GM13976 (cell line): ENCODE measurements at regions not wholly inside any gene's neighbourhood (a gene's known extent, or its start where the extent isn't known, plus 50 kb on each side); places are given as distances from the start of the nearest gene placed in this dataset.
"Not testable (repeated sequence)": the region's sequence is repeated elsewhere in the genome, so short reads cannot be mapped to it uniquely, and the experiment has no call there.

Experiments used
- DNase-seq: peaks from one replicate; pipeline ENCODE4 v3.0.0; 2012; ENCODE audit warnings: low spot score
- in situ Hi-C: fragments of 300-500 bp; cut with MboI; formaldehyde crosslinking; loops from one replicate; pipeline ENCODE4 v1.12.0; 2022; ENCODE audit warnings: low sequenced_read_pairs, mixed read lengths, inconsistent platforms; ENCODE audit not compliant: unreplicated experiment
- TF ChIP-seq, protein P1 (sequence below): IDR thresholded peaks from 2 replicates; pipeline ENCODE4 v1.5.1; 2012; ENCODE audit warnings: borderline replicate concordance, mild to moderate bottlenecking; ENCODE audit not compliant: insufficient read depth; ENCODE audit errors: extremely low read depth, missing control alignments, control extremely low read depth

DNA sequence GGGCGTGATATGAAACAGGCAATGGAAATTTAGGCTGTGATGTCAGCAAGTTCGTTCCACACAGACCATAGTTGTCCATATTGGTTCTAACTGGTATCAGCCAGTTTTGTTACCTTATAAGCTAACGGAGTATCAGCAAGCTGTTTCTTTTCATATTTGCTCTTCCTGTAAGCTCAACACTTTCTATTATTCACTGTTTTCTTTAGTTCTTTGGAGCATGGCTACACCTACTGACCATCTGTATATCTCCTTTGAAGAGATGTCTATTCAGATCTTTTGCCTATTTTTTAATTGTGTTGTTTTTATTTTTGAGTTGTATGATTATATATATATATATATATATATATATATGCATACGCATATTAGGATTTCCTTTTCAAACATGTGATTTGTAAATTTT is 1057.2 kb upstream of the CDH10 start:
- no peak for DNase-seq
- in situ Hi-C loops, result no loop called here
- TF ChIP-seq, protein P1, sequence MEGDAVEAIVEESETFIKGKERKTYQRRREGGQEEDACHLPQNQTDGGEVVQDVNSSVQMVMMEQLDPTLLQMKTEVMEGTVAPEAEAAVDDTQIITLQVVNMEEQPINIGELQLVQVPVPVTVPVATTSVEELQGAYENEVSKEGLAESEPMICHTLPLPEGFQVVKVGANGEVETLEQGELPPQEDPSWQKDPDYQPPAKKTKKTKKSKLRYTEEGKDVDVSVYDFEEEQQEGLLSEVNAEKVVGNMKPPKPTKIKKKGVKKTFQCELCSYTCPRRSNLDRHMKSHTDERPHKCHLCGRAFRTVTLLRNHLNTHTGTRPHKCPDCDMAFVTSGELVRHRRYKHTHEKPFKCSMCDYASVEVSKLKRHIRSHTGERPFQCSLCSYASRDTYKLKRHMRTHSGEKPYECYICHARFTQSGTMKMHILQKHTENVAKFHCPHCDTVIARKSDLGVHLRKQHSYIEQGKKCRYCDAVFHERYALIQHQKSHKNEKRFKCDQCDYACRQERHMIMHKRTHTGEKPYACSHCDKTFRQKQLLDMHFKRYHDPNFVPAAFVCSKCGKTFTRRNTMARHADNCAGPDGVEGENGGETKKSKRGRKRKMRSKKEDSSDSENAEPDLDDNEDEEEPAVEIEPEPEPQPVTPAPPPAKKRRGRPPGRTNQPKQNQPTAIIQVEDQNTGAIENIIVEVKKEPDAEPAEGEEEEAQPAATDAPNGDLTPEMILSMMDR, result no peak

DNA sequence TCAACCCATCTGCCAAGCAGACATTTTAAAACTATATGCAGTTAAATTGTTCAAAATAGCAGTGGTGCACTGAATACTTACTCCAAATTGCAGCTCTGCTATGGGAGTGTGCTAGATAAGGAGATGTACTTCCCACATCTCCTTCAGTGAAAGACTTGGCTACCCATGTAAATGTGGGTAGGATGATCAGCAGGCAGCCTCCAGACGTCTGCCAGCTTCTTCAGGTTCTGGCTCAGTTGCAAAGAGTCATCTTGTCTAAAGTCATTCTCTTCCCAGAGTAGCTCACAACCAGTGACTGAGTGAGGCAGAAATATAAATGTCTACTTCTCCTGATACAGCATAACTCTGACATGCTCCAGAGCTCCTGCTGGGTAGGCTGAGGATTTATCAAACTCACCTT is 1050.0 kb upstream of the CDH10 start:
- TF ChIP-seq, protein P1, result no peak
- DNase-seq, result no peak
- in situ Hi-C loops, result no loop called here

GRCh38 chr5:25688156-25688555 is 1043.4 kb upstream of the CDH10 start:
- in situ Hi-C loops, result no loop called here
- TF ChIP-seq, protein P1, result no peak
- DNase-seq, result no peak

DNA sequence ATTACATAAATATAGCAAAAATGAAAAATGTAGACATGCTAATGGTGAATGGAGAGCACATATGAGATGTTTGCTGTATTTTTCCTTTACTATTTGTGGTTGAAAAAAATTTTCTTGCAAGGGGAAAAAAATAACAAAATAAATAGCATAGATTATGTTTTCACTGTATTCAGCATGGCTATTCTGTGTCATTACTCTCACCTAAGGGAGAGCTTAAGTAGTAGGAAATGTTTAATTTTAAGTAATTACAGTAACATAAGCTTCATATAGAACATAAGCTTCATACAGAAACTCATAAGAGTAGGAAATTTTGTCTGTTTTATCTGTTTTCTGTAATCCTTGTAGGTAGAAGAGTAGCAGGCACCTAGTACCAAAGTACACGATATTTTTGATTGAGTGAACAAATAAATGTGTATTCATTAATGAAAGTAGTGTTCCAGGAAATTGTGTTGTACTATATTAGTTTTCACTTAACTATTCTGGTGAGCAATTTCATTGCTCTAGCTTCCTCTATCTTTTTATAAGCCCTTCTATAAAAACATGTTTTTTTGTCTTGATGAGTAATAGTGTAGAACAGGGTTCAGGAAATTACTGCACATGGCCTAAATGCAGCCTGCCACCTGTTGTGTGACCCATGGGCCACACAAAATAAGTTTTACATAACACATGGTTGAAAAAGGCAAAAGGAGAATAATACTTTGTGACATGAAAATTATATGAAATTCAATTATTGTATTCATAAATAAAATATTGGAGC is 1025.0 kb upstream of the CDH10 start:
- DNase-seq, result no peak
- in situ Hi-C loops, result no loop called here
- TF ChIP-seq, protein P1, result no peak

DNA sequence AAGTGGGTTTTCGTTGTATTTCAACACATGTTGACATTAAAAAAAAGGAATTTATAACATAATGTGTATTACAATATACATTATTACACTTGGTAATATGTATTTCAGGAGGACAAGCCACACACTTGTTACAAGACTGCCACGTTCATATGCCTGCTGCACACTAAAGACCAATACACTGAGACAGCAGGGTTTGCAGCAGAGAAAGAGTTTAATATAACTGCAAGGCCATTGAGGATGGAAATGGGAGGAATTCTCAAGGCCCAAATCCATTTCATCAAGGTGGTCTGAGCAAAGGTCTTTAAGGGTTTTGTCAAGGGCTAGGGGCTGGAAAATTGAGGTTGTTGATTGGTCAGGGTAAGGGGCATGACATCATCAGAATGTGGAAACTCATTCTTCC is 1017.8 kb upstream of the CDH10 start:
- TF ChIP-seq, protein P1, result no peak
- DNase-seq, result no peak
- in situ Hi-C loops, result no loop called here

GRCh38 chr5:25650316-25650715 is 1005.5 kb upstream of the CDH10 start:
- in situ Hi-C loops, DNase-seq: not testable (repeated sequence)

GRCh38 chr5:25649628-25650265 is 1005.0 kb upstream of the CDH10 start:
- DNase-seq, result no peak
- TF ChIP-seq, protein P1, result no peak
- in situ Hi-C loops, result no loop called here
